Gastrocnemius medialis (tissue), 4 donors: ENCODE measurements at regions not wholly inside any gene's neighbourhood (a gene's known extent, or its start where the extent isn't known, plus 50 kb on each side); places are given as distances from the start of the nearest gene placed in this dataset.

Source experiments
- POLR2A ChIP-seq, 2 donors: fragments of 450-650 bp; IDR thresholded peaks; one replicate each; pipeline ENCODE4 v1.6.1; 2017; ENCODE audit warnings: antibody characterized with exemption in 2 of 2, mild to moderate bottlenecking in 2 of 2, moderate library complexity in 2 of 2
- TF ChIP-seq, protein P1 (sequence below), 5 experiments: fragments of 450-650 bp in 3 of 5; fragments of 200-600 bp in 2 of 5; sonication (generic) in 2 of 5; IDR thresholded peaks in 4 of 5; conservative IDR thresholded peaks in 1 of 5; 1 replicate in 4 of 5; 2 replicates in 1 of 5; pipeline ENCODE4 v1.5.1; 2016 to 2019; ENCODE audit warnings: antibody characterized with exemption in 5 of 5, mild to moderate bottlenecking in 3 of 5, moderate library complexity in 3 of 5

GRCh38 chr12:18861287-18861858 is 123.5 kb downstream of the CAPZA3 start:
- no peak for TF ChIP-seq POLR2A (IDR thresholded peaks at IDR 0.05)
- TF ChIP-seq, protein P1, sequence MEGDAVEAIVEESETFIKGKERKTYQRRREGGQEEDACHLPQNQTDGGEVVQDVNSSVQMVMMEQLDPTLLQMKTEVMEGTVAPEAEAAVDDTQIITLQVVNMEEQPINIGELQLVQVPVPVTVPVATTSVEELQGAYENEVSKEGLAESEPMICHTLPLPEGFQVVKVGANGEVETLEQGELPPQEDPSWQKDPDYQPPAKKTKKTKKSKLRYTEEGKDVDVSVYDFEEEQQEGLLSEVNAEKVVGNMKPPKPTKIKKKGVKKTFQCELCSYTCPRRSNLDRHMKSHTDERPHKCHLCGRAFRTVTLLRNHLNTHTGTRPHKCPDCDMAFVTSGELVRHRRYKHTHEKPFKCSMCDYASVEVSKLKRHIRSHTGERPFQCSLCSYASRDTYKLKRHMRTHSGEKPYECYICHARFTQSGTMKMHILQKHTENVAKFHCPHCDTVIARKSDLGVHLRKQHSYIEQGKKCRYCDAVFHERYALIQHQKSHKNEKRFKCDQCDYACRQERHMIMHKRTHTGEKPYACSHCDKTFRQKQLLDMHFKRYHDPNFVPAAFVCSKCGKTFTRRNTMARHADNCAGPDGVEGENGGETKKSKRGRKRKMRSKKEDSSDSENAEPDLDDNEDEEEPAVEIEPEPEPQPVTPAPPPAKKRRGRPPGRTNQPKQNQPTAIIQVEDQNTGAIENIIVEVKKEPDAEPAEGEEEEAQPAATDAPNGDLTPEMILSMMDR (IDR thresholded peaks at IDR 0.05 in 4 of 5, conservative IDR thresholded peaks at IDR 0.05 in 1 of 5), result no peak
